ENCODE measurements at regions not wholly inside any gene's neighbourhood (a gene's known extent, or its start where the extent isn't known, plus 50 kb on each side); places are given as distances from the start of the nearest gene placed in this dataset.

DNA sequence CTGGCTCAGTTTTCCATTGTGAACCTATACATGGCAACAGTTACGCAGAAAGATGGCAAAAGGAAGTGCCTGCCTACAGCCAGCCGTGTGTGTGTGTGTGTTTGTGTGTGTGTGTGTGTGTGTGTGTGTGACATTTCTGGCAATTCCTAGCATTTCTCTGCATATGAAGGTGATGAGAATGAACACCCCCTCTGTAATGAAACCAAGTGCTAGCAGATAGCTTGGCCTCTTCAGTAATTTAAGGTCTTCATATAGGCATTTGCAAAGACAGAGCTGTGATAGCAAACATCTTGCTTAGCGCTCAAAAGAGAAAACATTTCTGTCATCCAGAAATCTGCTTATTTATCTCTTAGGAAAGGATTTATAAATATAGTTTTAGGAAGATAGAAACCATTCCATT, 389.1 kb downstream of the AACS start:
- no peak for TF ChIP-seq GATA2 (IDR thresholded peaks at IDR 0.05; ENCODE audit: low read depth, low read length)
- TF ChIP-seq GATA3 (IDR thresholded peaks at IDR 0.05; ENCODE audit: low read depth, low read length): no peak

DNA sequence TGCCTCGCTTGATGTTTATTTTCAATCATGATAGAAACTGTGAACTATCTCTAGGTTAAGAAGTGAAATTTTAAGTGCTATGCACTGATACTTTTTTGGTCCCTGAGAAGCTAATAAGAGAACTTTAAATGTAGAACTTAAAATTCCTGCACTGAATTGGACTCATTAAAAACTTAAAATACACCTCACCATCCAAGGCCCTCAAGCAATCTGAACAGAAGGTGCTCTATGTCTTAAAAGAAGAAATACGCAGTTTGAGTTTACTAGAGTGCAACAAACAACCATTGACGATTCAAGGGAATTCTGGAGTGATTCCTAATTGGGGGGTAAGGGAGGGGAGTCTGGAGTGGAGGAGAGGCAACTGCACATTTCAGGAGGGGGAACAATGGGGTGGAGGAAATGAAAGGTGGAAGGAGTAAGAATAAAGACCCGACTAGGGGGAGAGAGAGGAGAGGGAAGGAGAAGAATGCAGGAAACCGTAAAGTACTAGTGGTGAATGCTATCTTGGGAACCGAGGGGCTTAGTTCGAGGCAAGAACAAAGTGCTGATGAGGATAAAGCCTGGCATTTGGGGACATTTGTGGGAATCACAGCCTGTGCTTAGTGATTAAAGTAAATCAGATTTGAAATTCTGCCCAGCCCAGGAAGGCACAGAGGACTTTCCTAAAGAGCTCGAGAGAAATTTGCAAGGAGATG, 389.7 kb downstream of the AACS start:
- TF ChIP-seq GATA3 (IDR thresholded peaks at IDR 0.05; ENCODE audit: low read depth, low read length): no peak
- no peak for TF ChIP-seq GATA2 (IDR thresholded peaks at IDR 0.05; ENCODE audit: low read depth, low read length)

DNA sequence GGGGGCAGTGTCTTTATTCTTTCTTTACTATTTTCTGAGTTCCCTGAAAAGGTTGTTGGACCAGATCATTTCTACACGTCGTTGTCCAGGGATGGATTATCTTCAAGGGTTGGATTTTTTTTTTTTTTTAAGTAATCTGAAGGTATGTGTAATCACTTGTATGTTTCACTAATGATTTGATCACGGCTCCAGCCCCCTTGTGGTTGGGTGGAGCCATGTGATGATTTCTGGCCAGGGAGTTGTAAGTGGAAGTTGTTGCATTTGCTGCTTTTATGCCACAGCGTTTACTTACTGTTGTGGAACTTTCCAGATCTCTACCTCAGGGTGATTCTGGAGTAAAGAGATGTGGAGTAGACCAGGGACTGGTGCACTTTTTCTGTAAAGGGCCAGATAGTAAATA, 390.3 kb downstream of the AACS start:
- no peak for TF ChIP-seq GATA2 (IDR thresholded peaks at IDR 0.05; ENCODE audit: low read depth, low read length)
- no peak for TF ChIP-seq GATA3 (IDR thresholded peaks at IDR 0.05; ENCODE audit: low read depth, low read length)

DNA sequence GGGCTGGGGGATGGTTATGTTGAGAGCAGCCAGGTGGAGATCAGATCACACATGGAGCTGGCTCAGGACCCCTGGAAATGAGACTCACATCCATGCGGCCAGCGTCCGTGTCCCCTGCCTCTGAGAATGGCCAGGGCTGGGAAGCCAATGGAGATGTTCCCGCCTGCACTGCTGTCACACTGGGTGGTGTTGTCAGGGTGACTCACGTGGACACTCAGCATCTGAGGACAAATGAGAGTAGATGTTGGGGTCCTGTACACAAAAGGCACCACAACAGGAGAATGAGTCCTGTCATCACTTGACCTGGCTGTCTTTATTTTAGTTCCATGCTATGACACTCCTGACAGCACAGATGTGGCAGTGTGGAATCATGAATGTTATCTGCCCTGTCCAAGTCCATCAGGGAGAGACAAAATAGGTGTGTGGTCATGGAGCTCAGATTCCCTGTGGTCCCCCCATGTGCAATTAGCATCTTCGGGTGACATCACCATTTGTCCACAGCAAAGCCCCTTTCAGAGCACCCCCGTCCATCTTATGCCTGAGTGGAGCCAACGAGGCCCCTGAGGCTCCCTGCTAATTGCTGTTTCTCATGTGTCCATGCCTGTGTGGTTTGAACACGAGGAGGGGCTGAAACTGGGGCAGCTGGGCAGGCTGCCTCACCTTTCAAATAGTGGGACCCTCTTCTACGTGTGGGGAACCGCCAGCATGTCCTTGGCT, 393.5 kb downstream of the AACS start:
- no peak for TF ChIP-seq GATA2 (IDR thresholded peaks at IDR 0.05; ENCODE audit: low read depth, low read length)
- no peak for TF ChIP-seq GATA3 (IDR thresholded peaks at IDR 0.05; ENCODE audit: low read depth, low read length)

DNA sequence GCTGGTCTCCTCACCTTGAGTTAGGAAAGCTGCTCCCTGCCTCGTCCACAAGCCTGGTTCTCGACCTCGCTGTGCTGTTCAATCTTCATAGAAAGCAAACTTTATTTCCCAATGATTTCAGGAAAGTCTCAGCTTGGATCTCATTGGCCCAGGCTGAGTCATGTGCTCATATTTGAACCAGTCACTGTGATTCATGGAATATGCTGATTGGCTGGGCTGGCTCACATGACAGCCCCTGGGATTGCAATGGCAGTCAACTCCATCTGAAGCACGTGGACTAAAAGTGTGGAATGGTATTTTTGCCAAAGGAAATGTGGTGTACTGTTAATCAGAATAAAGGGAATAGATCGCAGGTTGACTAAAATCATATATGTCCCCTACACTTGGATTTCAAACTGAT, 396.6 kb downstream of the AACS start:
- no peak for TF ChIP-seq GATA2 (IDR thresholded peaks at IDR 0.05; ENCODE audit: low read depth, low read length)
- no peak for TF ChIP-seq GATA3 (IDR thresholded peaks at IDR 0.05; ENCODE audit: low read depth, low read length)

DNA sequence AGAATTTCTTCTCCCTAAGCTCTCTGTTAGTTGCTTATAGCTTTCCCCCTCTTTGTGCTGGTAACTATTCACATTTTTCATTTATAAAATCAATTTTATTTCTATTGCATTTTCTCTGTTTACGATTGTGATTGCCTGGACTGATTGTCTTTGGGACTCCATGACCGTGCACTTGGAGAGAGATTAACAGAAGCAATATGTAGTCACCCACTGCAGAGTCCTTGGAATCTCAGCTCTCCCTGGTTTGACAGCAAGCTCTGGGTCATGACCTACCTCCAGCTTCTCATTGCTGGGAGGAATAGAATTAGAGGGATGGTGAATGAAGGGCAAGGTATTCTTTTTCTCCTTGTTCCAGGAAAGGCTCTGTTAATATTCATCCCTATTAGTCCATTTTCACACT, 398.2 kb downstream of the AACS start:
- TF ChIP-seq GATA3 (IDR thresholded peaks at IDR 0.05; ENCODE audit: low read depth, low read length): no peak
- no peak for TF ChIP-seq GATA2 (IDR thresholded peaks at IDR 0.05; ENCODE audit: low read depth, low read length)

DNA sequence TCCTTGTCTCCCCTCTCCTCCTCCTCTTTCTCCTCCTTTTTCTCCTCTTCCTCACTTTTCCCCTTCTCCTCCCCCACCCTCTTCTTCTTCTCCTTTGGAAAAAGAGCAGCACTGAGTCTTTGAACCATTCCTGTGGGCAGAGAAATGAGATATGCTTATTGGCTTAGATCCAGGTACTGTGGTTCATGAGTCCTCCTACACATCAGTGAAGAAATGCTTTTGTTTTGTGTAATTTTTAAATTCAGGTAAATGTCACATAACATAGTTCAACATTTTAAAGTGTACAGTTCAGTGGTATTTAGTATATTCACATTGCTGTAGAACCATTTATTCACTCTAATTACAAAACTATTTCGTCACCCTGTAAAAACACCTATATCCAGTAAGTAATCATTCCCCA, 402.1 kb downstream of the AACS start:
- TF ChIP-seq GATA2 (IDR thresholded peaks at IDR 0.05; ENCODE audit: low read depth, low read length): no peak
- TF ChIP-seq GATA3 (IDR thresholded peaks at IDR 0.05; ENCODE audit: low read depth, low read length): no peak

DNA sequence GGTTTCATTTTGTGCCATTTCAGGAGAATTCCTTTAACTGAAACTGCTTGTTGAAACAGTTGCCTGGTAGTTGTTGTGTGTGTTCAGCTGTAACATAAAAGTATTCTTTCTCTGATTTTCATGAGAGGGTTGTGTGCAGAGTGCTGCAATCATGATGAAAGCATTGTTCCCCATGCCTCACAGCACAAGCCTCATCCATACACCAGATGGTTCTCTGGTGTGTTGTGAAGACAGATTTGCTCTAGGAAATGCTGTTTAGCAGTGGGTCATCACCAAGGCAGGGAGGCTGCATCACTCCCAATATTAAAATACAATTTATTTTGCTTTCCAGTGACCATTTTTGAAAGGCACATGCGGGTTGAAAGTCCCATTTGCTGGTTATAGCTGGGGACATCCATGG, 404.4 kb downstream of the AACS start:
- TF ChIP-seq GATA2 (IDR thresholded peaks at IDR 0.05; ENCODE audit: low read depth, low read length): no peak
- TF ChIP-seq GATA3 (IDR thresholded peaks at IDR 0.05; ENCODE audit: low read depth, low read length): no peak

DNA sequence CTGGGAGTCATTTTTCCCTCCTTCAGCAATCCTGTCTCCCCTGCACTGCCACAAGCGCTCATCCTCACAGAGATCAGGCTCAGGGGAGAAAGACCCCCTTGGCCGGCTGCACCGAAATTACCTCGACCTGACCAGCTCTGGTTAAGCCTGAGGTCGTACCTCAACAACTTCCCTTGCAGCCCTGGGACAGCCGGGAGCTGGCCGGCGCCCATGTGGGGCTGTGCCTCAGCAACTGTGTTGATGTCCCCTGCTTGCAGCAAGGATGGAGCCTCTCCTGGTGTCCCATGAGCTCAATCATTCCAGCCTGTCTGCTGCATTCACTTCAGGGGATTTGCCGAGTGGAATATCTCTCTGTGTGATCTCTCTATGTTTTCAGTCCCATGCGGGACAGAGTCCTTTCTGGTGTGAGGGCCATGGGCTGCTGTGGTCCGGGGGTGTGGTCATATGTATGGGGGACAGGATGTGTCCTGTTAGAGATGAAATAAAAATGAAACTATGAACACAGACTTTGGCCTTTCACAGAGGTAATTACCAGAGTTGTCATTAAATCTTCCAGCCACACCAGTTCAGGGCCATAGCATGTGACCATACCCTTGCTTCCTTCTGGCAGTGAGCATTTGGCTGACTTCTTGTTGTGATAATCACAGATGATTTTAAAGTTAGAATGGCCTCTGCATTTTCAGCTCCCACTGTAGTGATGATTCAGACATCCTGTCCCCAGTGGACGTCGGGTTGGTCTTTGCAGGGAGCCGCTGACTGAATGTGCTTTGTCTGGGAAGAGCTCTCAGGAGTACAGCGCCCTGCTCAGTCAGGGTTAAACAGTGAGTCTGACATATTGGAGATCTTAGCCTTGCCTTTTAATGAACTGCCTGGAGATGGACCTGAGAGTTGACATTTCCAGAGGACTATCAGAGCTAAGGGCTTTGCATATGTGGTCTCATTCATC, 405.9 kb downstream of the AACS start:
- TF ChIP-seq GATA2 (IDR thresholded peaks at IDR 0.05; ENCODE audit: low read depth, low read length) (no peak), GATA3 (IDR thresholded peaks at IDR 0.05; ENCODE audit: low read depth, low read length) (no peak)

DNA sequence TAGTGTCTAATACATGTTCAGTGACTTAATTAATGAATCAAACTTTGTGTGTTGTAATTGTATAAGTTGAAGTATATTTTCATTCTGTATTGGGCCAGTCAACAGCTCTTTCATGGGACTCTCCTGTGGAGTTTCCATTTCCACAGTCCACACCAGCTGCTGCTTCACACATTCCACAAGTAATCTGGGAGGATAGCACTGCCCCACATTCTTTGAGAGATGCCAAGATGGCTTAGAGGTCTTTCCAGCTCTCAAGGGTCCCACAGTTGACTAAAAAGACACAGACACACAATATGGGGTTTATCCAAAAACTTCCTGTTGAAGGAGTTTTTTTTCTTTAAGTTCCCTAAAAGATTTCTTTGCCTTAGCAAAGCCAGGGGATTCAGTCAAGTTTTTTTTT, 408.3 kb downstream of the AACS start:
- TF ChIP-seq GATA2 (IDR thresholded peaks at IDR 0.05; ENCODE audit: low read depth, low read length) (no peak), GATA3 (IDR thresholded peaks at IDR 0.05; ENCODE audit: low read depth, low read length) (no peak)

DNA sequence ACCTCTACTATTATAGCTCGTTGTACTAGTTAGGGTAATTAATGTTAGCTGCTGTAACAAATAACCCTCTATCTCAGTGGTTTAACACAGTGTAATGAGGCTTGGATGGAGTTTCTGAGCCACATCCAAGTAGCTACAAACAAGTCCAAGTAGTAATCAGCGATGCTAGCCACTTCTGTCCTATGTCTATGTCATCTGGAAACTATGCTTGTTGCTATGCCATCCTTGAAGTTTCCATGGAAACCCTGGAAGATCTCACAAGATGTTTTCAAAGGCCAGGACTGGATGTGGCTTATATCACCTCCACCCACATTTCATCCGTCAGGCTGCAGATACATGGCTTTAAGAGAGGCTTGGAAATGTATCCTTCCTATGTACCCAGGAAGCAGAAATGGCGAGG, 422.1 kb downstream of the AACS start:
- TF ChIP-seq GATA3 (IDR thresholded peaks at IDR 0.05; ENCODE audit: low read depth, low read length): no peak
- no peak for TF ChIP-seq GATA2 (IDR thresholded peaks at IDR 0.05; ENCODE audit: low read depth, low read length)

DNA sequence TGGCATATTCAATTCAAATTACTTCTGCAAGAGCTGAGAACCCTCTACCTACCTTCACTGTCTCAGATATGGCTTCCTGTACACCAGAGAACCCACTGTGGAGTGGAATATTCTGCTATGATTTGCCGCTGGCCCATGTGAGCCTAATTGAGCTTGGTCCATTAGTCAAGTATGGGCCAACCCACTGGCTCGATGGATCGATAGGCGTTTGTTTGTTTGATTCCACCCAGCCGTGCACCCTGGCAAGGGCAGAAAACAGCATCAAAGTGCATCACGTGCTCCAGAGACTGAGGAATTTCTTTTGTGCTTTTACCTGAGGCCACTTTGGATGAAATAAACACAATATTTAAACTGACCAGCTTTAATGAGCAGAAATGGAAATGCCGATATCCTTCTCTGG, 426.3 kb downstream of the AACS start:
- no peak for TF ChIP-seq GATA2 (IDR thresholded peaks at IDR 0.05; ENCODE audit: low read depth, low read length)
- no peak for TF ChIP-seq GATA3 (IDR thresholded peaks at IDR 0.05; ENCODE audit: low read depth, low read length)

DNA sequence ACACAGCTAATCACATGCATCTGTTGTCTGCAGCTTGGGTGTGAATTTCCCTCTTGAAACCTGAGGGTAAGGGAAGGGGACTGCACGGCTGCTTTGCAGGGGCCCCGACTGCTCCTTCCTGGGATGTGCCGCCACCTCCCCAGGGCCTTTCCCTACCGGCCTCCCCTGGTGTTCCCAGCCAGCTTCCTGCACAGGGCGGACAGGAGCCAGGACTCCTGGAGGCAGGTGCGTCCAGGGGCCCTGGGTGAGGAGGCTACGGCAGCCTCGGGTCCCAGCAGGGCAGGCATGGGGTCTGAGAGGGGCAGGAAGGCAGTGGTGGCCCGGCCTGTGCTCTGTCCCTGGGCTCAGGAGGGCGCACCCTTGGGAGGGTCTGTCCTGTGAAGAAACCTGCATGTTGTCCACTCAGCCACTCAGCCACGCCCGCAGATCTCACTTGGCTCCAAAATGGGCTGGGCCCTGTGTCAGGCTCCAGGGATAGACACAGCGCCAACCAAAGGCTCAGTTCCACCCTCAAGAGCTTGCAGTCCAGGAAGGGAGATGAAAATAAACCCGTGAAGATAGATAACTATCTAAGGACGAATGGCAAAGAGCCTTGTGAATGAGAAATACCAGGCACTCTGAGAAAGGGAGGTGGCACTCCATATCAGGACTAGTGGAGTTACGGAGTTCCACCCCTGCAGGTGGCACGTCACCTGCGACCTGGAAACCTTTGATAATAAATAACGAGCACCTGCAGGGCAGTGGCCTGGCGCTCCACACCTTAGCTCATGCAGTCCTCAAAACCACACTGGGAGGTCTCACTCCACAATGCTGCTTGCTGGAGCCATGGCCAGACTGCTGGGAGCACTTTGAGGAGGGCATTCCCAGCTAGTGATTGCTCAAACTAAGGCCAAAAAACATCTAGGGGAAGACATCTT, 427.4 kb downstream of the AACS start:
- no peak for TF ChIP-seq GATA3 (IDR thresholded peaks at IDR 0.05; ENCODE audit: low read depth, low read length)
- TF ChIP-seq GATA2 (IDR thresholded peaks at IDR 0.05; ENCODE audit: low read depth, low read length): no peak

All from SH-SY5Y (cell line).